ENCODE measurements at regions not wholly inside any gene's neighbourhood (a gene's known extent, or its start where the extent isn't known, plus 50 kb on each side); places are given as distances from the start of the nearest gene placed in this dataset.
"Not testable (repeated sequence)": the region's sequence is repeated elsewhere in the genome, so short reads cannot be mapped to it uniquely, and the experiment has no call there.

- intact Hi-C loops (cut with micrococcal nuclease), result no loop called here
- Histone ChIP-seq H3K27me3 (ENCODE audit: low read depth) (no peaks in the 10 kb centered on the region), H3K9me3 (replicated peaks) (peaks cover 23% of the 10 kb centered on the region), H3K36me3 (no peaks in the 10 kb centered on the region), H3K4me3 (no peak overlapping the region), H3K4me1 (no peaks in the 10 kb centered on the region), H3K27ac (replicated peaks) (no peak overlapping the region)
- no peak for TF ChIP-seq CTCF (IDR thresholded peaks at IDR 0.05; ENCODE audit: borderline replicate concordance)
- no peak for DNase-seq
These were observed 401.2 kb upstream of the NRG3 start for GRCh38 chr10:81473755-81474154.

- H3K4me1 ChIP-seq, result no peaks in the 10 kb centered on the region
- H3K27me3 ChIP-seq (ENCODE audit: low read depth), result no peaks in the 10 kb centered on the region
- DNase-seq, result no peak
- intact Hi-C loops (cut with micrococcal nuclease), result no loop called here
- no peak overlapping the region for H3K27ac ChIP-seq (replicated peaks)
- no peak overlapping the region for H3K4me3 ChIP-seq
- peaks cover 4% of the 10 kb centered on the region for H3K9me3 ChIP-seq (replicated peaks)
- no peak for TF ChIP-seq CTCF (IDR thresholded peaks at IDR 0.05; ENCODE audit: borderline replicate concordance)
- no peaks in the 10 kb centered on the region for H3K36me3 ChIP-seq
These were observed 395.7 kb upstream of the NRG3 start for GRCh38 chr10:81479316-81479715.

- H3K4me1 ChIP-seq, result no peaks in the 10 kb centered on the region
- no peak overlapping the region for H3K4me3 ChIP-seq
- H3K36me3 ChIP-seq, result no peaks in the 10 kb centered on the region
- no peak for TF ChIP-seq CTCF (IDR thresholded peaks at IDR 0.05; ENCODE audit: borderline replicate concordance)
- peaks cover 6% of the 10 kb centered on the region for H3K9me3 ChIP-seq (replicated peaks)
- H3K27ac ChIP-seq (replicated peaks), result no peak overlapping the region
- H3K27me3 ChIP-seq (ENCODE audit: low read depth), result no peaks in the 10 kb centered on the region
- intact Hi-C loops (cut with micrococcal nuclease), result no loop called here
- DNase-seq, result no peak
These were observed 378.4 kb upstream of the NRG3 start for GRCh38 chr10:81496626-81497025.

- Histone ChIP-seq H3K27me3 (ENCODE audit: low read depth) (no peaks in the 10 kb centered on the region), H3K36me3 (no peaks in the 10 kb centered on the region), H3K4me1 (no peaks in the 10 kb centered on the region), H3K4me3 (no peak overlapping the region), H3K27ac (replicated peaks) (no peak overlapping the region), H3K9me3 (replicated peaks) (peaks cover 9% of the 10 kb centered on the region)
- no peak for DNase-seq
- no peak for TF ChIP-seq CTCF (IDR thresholded peaks at IDR 0.05; ENCODE audit: borderline replicate concordance)
- intact Hi-C loops (cut with micrococcal nuclease), result no loop called here
These were observed 376.9 kb upstream of the NRG3 start for GRCh38 chr10:81498011-81498551.

- TF ChIP-seq CTCF (IDR thresholded peaks at IDR 0.05; ENCODE audit: borderline replicate concordance), result no peak
- no peak overlapping the region for H3K4me3 ChIP-seq
- H3K9me3 ChIP-seq (replicated peaks), result peaks cover 10% of the 10 kb centered on the region
- H3K27ac ChIP-seq (replicated peaks), result no peak overlapping the region
- DNase-seq, result no peak
- no peaks in the 10 kb centered on the region for H3K4me1 ChIP-seq
- no peaks in the 10 kb centered on the region for H3K27me3 ChIP-seq (ENCODE audit: low read depth)
- no peaks in the 10 kb centered on the region for H3K36me3 ChIP-seq
- intact Hi-C loops (cut with micrococcal nuclease), result no loop called here
These were observed 372.2 kb upstream of the NRG3 start for GRCh38 chr10:81502677-81503359.

GRCh38 chr10:81505777-81506176 lies 369.2 kb upstream of the NRG3 start:
- H3K4me3 ChIP-seq; intact Hi-C loops (cut with micrococcal nuclease); H3K36me3 ChIP-seq; DNase-seq; H3K27ac ChIP-seq (replicated peaks); H3K4me1 ChIP-seq; H3K27me3 ChIP-seq (ENCODE audit: low read depth): not testable (repeated sequence)
- peaks cover 26% of the 10 kb centered on the region for H3K9me3 ChIP-seq (replicated peaks)
